ENCODE measurements at regions not wholly inside any gene's neighbourhood (a gene's known extent, or its start where the extent isn't known, plus 50 kb on each side); places are given as distances from the start of the nearest gene placed in this dataset.

DNA sequence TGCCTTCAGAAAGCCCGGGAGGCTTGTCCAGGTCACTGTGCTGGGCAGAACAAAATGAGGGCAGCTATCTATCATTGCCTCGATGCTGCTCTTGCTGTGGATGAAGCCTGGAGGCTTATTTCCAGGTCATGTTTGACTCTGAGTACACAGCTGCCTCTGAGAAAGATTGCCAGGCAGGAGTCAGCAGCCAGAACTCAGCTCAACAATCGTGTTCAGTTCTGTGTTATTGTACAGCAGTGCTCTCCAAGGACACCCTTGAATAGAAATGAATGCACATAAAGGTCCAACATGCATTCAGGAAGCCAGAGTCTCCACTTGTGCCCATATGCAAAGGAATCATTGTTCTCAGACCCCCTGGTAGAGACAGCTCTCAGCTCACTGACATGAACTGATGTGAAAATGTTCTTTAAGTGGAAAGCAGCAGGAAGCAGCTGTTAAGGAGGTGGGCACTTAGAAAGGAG is 61.7 kb upstream of the ZFR start:
- no peak for DNase-seq (ENCODE audit: extremely low spot score)
- ChIA-PET POLR2A (interaction anchor here (0.6 kb wide), 1 partner anchor 12 kb away, joined by 3 read pairs; no protein-coding TSS in a partner anchor), CTCF (interaction anchor here (1.1 to 1.3 kb wide), 3 partner anchors 16 to 84 kb away, joined by 3 to 9 read pairs (median 6); no protein-coding TSS in a partner anchor)
- TF ChIP-seq BHLHE40 (IDR thresholded peaks at IDR 0.05; ENCODE audit: borderline replicate concordance) = no peak
- no peak for TF ChIP-seq HDGF (IDR thresholded peaks at IDR 0.05; ENCODE audit: borderline replicate concordance)
- TF ChIP-seq TARDBP (IDR thresholded peaks at IDR 0.05) = no peak
- no peak for TF ChIP-seq FOXM1 (IDR thresholded peaks at IDR 0.05; ENCODE audit: borderline replicate concordance)
- TF ChIP-seq ELF4 (IDR thresholded peaks at IDR 0.05) = no peak
- TF ChIP-seq FOXK2 (IDR thresholded peaks at IDR 0.05) = no peak
- TF ChIP-seq CTBP1 (IDR thresholded peaks at IDR 0.05; ENCODE audit: borderline replicate concordance) = no peak
- TF ChIP-seq, protein P1, sequence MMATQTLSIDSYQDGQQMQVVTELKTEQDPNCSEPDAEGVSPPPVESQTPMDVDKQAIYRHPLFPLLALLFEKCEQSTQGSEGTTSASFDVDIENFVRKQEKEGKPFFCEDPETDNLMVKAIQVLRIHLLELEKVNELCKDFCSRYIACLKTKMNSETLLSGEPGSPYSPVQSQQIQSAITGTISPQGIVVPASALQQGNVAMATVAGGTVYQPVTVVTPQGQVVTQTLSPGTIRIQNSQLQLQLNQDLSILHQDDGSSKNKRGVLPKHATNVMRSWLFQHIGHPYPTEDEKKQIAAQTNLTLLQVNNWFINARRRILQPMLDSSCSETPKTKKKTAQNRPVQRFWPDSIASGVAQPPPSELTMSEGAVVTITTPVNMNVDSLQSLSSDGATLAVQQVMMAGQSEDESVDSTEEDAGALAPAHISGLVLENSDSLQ (IDR thresholded peaks at IDR 0.05) = no peak
- TF ChIP-seq ARNT (IDR thresholded peaks at IDR 0.05) = no peak

DNA sequence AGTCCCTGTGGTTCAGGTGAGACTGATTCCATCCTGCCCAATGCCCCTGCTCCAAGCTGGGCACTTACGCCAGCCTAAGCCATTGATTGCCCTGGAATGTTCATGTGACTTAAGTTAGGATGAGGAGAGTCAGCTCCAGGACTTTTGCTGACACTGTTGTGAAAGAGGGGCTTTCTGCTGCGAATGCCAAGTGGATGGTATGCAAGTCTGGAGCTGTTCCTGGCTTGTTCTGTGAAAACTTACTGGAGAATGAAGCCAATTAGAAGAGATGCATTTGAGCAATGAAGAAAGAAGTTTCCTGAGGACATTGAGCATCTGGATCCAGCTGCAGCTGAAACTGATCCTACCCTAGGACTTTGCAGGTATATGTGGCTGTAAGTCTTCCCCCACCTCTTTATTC is 61.2 kb upstream of the ZFR start:
- no peak for DNase-seq (ENCODE audit: extremely low spot score)
- TF ChIP-seq LEF1 (IDR thresholded peaks at IDR 0.05; ENCODE audit: borderline replicate concordance) (no peak), FOXK2 (IDR thresholded peaks at IDR 0.05) (no peak), NFRKB (IDR thresholded peaks at IDR 0.05) (no peak), HDGF (IDR thresholded peaks at IDR 0.05; ENCODE audit: borderline replicate concordance) (no peak), ELF4 (IDR thresholded peaks at IDR 0.05) (no peak), FOXA1 (IDR thresholded peaks at IDR 0.05) (no peak), SP1 (IDR thresholded peaks at IDR 0.05) (no peak), BHLHE40 (IDR thresholded peaks at IDR 0.05; ENCODE audit: borderline replicate concordance) (no peak), ZNF384 (IDR thresholded peaks at IDR 0.05) (no peak), ARNT (IDR thresholded peaks at IDR 0.05) (no peak), CTBP1 (IDR thresholded peaks at IDR 0.05; ENCODE audit: borderline replicate concordance) (no peak), FOXM1 (IDR thresholded peaks at IDR 0.05; ENCODE audit: borderline replicate concordance) (no peak), L3MBTL2 (conservative IDR thresholded peaks at IDR 0.05) (no peak), SUZ12 (IDR thresholded peaks at IDR 0.05) (no peak)
- TF ChIP-seq, protein P1 (IDR thresholded peaks at IDR 0.05) = no peak
- POLR2A ChIA-PET = interaction anchor here (0.6 to 0.9 kb wide), 2 partner anchors 12 to 26 kb away, joined by 3 read pairs; no protein-coding TSS in a partner anchor
- CTCF ChIA-PET = interaction anchor here (1.1 to 1.3 kb wide), 3 partner anchors 16 to 84 kb away, joined by 3 to 9 read pairs (median 6); no protein-coding TSS in a partner anchor

DNA sequence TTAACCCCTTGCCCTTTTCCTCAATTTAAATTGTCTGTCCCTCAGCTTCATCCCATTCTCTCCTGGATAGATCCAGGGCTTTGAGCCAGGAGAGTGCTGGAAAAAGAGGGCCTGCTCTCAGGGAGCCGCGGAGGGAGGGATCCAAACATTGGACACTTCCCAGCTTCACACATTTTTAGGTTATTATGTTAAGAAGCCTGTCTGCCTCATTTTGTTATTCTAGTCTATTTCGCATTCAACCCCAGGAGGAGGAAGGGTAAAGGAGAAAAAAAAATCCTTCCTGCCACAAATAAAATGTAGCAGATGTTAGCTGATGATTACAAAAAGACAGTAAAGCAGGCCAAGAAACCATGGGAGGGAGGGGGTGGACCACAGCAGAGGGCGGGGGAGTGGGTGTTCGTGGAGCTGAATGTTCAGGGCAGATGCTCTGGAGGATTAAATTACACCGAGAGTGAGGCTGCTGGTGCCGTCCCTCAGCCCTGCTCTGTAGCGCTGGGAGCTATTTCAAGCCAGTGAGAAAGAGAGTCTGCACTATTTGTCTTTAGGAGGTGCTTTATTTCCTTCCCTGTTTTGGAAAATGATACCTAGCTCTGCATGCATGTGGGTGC is 60.6 kb upstream of the ZFR start:
- ChIA-PET POLR2A (interaction anchor here (0.9 kb wide), 1 partner anchor 27 kb away, joined by 3 read pairs; no protein-coding TSS in a partner anchor), CTCF (interaction anchor here (1.1 to 1.3 kb wide), 2 partner anchors 15 to 16 kb away, joined by 3 to 9 read pairs; no protein-coding TSS in a partner anchor)
- DNase-seq (ENCODE audit: extremely low spot score) = peak; percentile 34
- TF ChIP-seq HDGF (IDR thresholded peaks at IDR 0.05; ENCODE audit: borderline replicate concordance) (no peak), SUZ12 (IDR thresholded peaks at IDR 0.05) (no peak), ELF4 (IDR thresholded peaks at IDR 0.05) (no peak), TARDBP (IDR thresholded peaks at IDR 0.05) (no peak), FOXA1 (IDR thresholded peaks at IDR 0.05) (no peak), SP1 (IDR thresholded peaks at IDR 0.05) (no peak), L3MBTL2 (conservative IDR thresholded peaks at IDR 0.05) (no peak), ARNT (IDR thresholded peaks at IDR 0.05) (no peak), BHLHE40 (IDR thresholded peaks at IDR 0.05; ENCODE audit: borderline replicate concordance) (no peak), CTBP1 (IDR thresholded peaks at IDR 0.05; ENCODE audit: borderline replicate concordance) (no peak), FOXM1 (IDR thresholded peaks at IDR 0.05; ENCODE audit: borderline replicate concordance) (no peak), LEF1 (IDR thresholded peaks at IDR 0.05; ENCODE audit: borderline replicate concordance) (no peak), ZNF384 (IDR thresholded peaks at IDR 0.05) (no peak), FOXK2 (IDR thresholded peaks at IDR 0.05) (no peak), NFRKB (IDR thresholded peaks at IDR 0.05) (no peak)
- TF ChIP-seq, protein P1 (IDR thresholded peaks at IDR 0.05) = no peak

DNA sequence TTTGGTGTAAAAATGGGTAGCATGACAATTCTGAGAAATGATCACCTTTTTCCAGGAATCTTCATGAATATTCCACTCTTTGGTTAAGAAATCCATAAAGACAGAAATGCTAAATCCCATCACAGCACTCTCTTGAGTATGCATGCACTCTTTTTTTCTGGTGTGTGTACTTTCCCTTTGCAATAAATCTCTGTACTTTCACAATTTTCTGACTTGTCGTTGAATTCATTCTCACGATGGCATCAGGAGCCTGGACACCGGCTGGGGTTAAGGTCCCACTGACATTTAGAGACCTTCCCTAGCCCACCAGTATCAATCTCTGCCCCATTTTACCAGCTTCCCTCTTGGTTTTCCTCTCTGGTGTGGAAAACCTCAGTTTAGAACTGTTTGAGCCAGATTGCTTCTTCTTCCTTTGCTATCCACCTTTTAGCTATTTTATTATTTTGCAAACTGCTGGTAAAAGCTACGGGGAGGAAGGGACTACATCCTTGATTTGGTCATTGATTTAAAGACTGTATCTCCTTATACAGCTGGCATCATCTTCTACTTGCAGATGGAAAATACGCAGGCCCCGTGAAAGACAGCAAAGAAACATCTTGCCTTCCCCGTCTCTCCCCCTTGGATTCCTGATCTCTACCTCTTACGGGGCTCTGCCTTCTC is 59.9 kb upstream of the ZFR start:
- no peak for DNase-seq (ENCODE audit: extremely low spot score)
- TF ChIP-seq LEF1 (IDR thresholded peaks at IDR 0.05; ENCODE audit: borderline replicate concordance) = no peak
- no peak for TF ChIP-seq NFRKB (IDR thresholded peaks at IDR 0.05)
- TF ChIP-seq, protein P1 (IDR thresholded peaks at IDR 0.05) = no peak
- TF ChIP-seq L3MBTL2 (conservative IDR thresholded peaks at IDR 0.05) = no peak
- TF ChIP-seq ARNT (IDR thresholded peaks at IDR 0.05) = no peak
- POLR2A ChIA-PET = no interaction called here
- CTCF ChIA-PET = no interaction called here

DNA sequence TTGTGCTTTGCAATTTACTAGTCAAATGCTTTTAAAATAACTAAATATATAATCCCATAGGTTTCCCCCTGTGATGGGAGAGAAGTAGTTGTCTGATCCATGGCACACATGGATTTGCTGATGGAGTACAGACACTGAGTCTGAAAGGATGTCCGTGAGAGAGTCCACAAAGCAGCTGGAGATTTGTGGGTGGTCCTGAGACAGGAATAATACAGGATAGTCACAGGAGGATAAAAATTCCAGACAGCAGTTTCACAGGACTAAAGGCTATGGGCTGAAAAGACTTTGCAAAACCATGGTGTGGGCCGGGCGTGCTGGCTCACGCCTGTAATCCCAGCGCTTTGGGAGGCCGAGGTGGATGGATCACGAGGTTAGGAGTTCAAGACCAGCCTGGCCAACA is 58.7 kb upstream of the ZFR start:
- DNase-seq (ENCODE audit: extremely low spot score) = no peak
- ChIA-PET POLR2A (no interaction called here), CTCF (no interaction called here)
- TF ChIP-seq ARNT (IDR thresholded peaks at IDR 0.05) = no peak
- TF ChIP-seq NFRKB (IDR thresholded peaks at IDR 0.05) = no peak
- no peak for TF ChIP-seq TARDBP (IDR thresholded peaks at IDR 0.05)
- no peak for TF ChIP-seq FOXK2 (IDR thresholded peaks at IDR 0.05)
- TF ChIP-seq, protein P1 (IDR thresholded peaks at IDR 0.05) = no peak
- TF ChIP-seq ZNF384 (IDR thresholded peaks at IDR 0.05) = no peak
- TF ChIP-seq BHLHE40 (IDR thresholded peaks at IDR 0.05; ENCODE audit: borderline replicate concordance) = no peak
- no peak for TF ChIP-seq SP1 (IDR thresholded peaks at IDR 0.05)
- no peak for TF ChIP-seq CTBP1 (IDR thresholded peaks at IDR 0.05; ENCODE audit: borderline replicate concordance)
- no peak for TF ChIP-seq FOXA1 (IDR thresholded peaks at IDR 0.05)
- TF ChIP-seq SUZ12 (IDR thresholded peaks at IDR 0.05) = no peak
- no peak for TF ChIP-seq ELF4 (IDR thresholded peaks at IDR 0.05)
- TF ChIP-seq FOXM1 (IDR thresholded peaks at IDR 0.05; ENCODE audit: borderline replicate concordance) = no peak
- TF ChIP-seq L3MBTL2 (conservative IDR thresholded peaks at IDR 0.05) = no peak
- TF ChIP-seq LEF1 (IDR thresholded peaks at IDR 0.05; ENCODE audit: borderline replicate concordance) = no peak
- TF ChIP-seq HDGF (IDR thresholded peaks at IDR 0.05; ENCODE audit: borderline replicate concordance) = no peak

All from HEK293T (cell line).